ENCODE measurements at regions not wholly inside any gene's neighbourhood (a gene's known extent, or its start where the extent isn't known, plus 50 kb on each side); places are given as distances from the start of the nearest gene placed in this dataset.

DNA sequence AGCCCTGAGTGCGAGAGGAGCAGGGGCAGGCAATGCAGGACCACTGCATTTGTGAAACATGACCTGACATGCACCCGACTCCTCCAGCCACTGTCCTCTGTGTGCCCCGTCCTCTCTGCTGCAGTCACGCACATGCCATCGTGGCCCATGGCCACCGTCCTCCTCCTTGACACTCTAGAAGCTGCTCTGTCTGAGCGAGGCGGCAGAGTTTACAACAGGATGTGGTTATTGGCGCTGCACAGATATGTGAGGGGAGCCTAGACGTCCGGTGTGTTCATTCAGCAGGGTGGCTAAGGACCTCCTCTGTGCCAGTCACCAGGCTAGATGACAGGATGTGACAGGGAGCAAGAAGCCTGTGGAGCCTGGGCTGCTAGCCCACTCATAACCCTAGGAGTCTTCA lies 277.8 kb downstream of the FOXO1 start:
- no TSS peak for BruUV-seq (replicated peaks)
- no peak overlapping the region for H3K27ac Mint-ChIP-seq (ENCODE audit: unreplicated experiment)

DNA sequence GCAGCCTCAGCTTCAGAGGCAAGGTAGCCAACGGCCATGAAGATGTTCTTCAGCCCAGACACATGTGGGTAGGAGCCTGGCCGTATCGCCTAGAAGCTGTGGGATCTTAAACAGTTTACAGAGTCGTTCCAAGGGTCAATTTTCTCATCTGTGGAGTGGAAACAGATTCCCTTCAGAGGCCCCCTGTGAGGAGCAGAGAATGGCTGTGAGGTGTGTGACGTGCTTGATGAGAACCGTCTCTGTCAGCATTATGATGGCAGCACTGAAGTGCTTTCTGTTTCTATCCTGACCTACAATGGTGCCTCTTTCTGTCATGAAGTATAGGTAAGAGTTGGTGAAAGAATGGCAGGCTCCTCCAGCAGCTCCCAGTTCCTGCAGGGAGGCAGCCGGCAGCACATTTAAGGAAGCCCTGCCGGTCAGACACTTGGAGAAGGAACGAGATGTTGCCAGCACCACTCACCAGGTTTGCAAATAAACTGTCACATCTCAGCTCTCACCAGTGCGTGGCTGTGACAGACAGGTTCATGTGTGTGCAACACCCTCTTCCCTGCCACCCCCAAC lies 277.3 kb downstream of the FOXO1 start:
- H3K27ac Mint-ChIP-seq (ENCODE audit: unreplicated experiment): no peak overlapping the region
- intact Hi-C loops (cut with micrococcal nuclease; ENCODE audit: unreplicated experiment): no loop called here
- no peak overlapping the region for H3K4me3 ChIP-seq (ENCODE audit: low read depth, low read length)
- H3K9me3 Mint-ChIP-seq (ENCODE audit: unreplicated experiment): peaks cover 21% of the 10 kb centered on the region
- ChIA-PET CTCF (no interaction called here), POLR2A (no interaction called here)
- H3K27me3 ChIP-seq (replicated peaks; ENCODE audit: control insufficient read depth, insufficient read depth, low read length): no peaks in the 10 kb centered on the region
- no peak for DNase-seq
- H3K4me3 Mint-ChIP-seq (ENCODE audit: unreplicated experiment): no peak overlapping the region
- BruUV-seq (replicated peaks): no TSS peak
- TF ChIP-seq, protein P1, sequence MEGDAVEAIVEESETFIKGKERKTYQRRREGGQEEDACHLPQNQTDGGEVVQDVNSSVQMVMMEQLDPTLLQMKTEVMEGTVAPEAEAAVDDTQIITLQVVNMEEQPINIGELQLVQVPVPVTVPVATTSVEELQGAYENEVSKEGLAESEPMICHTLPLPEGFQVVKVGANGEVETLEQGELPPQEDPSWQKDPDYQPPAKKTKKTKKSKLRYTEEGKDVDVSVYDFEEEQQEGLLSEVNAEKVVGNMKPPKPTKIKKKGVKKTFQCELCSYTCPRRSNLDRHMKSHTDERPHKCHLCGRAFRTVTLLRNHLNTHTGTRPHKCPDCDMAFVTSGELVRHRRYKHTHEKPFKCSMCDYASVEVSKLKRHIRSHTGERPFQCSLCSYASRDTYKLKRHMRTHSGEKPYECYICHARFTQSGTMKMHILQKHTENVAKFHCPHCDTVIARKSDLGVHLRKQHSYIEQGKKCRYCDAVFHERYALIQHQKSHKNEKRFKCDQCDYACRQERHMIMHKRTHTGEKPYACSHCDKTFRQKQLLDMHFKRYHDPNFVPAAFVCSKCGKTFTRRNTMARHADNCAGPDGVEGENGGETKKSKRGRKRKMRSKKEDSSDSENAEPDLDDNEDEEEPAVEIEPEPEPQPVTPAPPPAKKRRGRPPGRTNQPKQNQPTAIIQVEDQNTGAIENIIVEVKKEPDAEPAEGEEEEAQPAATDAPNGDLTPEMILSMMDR (IDR thresholded peaks at IDR 0.05; ENCODE audit: insufficient read depth in 1 of 2, low read depth in 1 of 2, low read length in 1 of 2, severe bottlenecking in 1 of 2, unreplicated experiment in 1 of 2): no peak
- H3K4me1 Mint-ChIP-seq (ENCODE audit: low read depth, unreplicated experiment): peaks cover 8% of the 10 kb centered on the region
- H3K4me1 ChIP-seq: no peaks in the 10 kb centered on the region
- H3K27me3 Mint-ChIP-seq (ENCODE audit: insufficient read depth, unreplicated experiment): no peaks in the 10 kb centered on the region
- no peaks in the 10 kb centered on the region for H3K36me3 Mint-ChIP-seq (ENCODE audit: insufficient read depth, unreplicated experiment)
- no peaks in the 10 kb centered on the region for H3K36me3 ChIP-seq (ENCODE audit: control insufficient read depth, insufficient read depth, low read length)
- no peaks in the 10 kb centered on the region for H3K9me3 ChIP-seq

More for the DNA sequence above, 277.8 kb downstream of the FOXO1 start:
- ChIA-PET CTCF (no interaction called here), POLR2A (no interaction called here)
- Mint-ChIP-seq H3K9me3 (ENCODE audit: unreplicated experiment) (peaks cover 21% of the 10 kb centered on the region), H3K36me3 (ENCODE audit: insufficient read depth, unreplicated experiment) (no peaks in the 10 kb centered on the region), H3K4me3 (ENCODE audit: unreplicated experiment) (no peak overlapping the region), H3K4me1 (ENCODE audit: low read depth, unreplicated experiment) (peaks cover 8% of the 10 kb centered on the region), H3K27me3 (ENCODE audit: insufficient read depth, unreplicated experiment) (no peaks in the 10 kb centered on the region)
- TF ChIP-seq, protein P1 (IDR thresholded peaks at IDR 0.05; ENCODE audit: insufficient read depth in 1 of 2, low read depth in 1 of 2, low read length in 1 of 2, severe bottlenecking in 1 of 2, unreplicated experiment in 1 of 2): no peak
- Histone ChIP-seq H3K36me3 (ENCODE audit: control insufficient read depth, insufficient read depth, low read length) (no peaks in the 10 kb centered on the region), H3K4me3 (ENCODE audit: low read depth, low read length) (no peak overlapping the region), H3K27me3 (replicated peaks; ENCODE audit: control insufficient read depth, insufficient read depth, low read length) (no peaks in the 10 kb centered on the region), H3K4me1 (no peaks in the 10 kb centered on the region), H3K9me3 (no peaks in the 10 kb centered on the region)
- DNase-seq: no peak
- intact Hi-C loops (cut with micrococcal nuclease; ENCODE audit: unreplicated experiment): no loop called here

DNA sequence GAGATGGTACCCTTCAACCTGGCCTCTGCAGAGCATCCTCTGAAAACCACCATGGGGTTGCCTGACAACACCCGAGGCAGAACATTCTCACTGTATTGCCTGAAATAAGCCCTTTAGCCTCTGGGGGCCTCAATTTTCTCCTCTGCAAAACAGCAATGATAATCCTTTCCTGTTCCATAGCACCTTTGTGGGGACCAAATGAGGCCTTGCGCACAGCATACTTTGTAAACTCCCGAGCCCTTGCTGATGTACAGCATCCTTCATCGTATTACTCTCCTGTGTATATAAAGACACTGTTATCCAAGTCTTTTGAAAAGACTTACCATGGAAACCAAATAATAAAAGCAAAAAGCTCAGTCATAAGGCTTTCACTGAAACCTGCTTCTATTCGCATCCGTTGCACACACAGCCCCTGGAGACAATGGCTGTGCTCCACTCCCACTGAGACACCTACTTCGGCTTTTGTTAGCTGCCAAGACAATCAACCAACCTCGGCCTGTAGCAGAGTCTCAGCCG lies 276.0 kb downstream of the FOXO1 start:
- no peaks in the 10 kb centered on the region for H3K4me1 ChIP-seq
- Mint-ChIP-seq H3K4me3 (ENCODE audit: unreplicated experiment) (no peak overlapping the region), H3K9me3 (ENCODE audit: unreplicated experiment) (peaks cover 12% of the 10 kb centered on the region), H3K4me1 (ENCODE audit: low read depth, unreplicated experiment) (peaks cover 2% of the 10 kb centered on the region), H3K27ac (ENCODE audit: unreplicated experiment) (no peak overlapping the region), H3K36me3 (ENCODE audit: insufficient read depth, unreplicated experiment) (no peaks in the 10 kb centered on the region), H3K27me3 (ENCODE audit: insufficient read depth, unreplicated experiment) (no peaks in the 10 kb centered on the region)
- no peak for DNase-seq
- H3K9me3 ChIP-seq: 0 out of 2 replicates have a peak, but pooled peaks cover 3% of the 10 kb centered on the region
- no peak overlapping the region for H3K4me3 ChIP-seq (ENCODE audit: low read depth, low read length)
- no peaks in the 10 kb centered on the region for H3K27me3 ChIP-seq (replicated peaks; ENCODE audit: control insufficient read depth, insufficient read depth, low read length)
- ChIA-PET CTCF (interaction anchor here (0.6 kb wide), 1 partner anchor 48 kb away, joined by 3 read pairs; no protein-coding TSS in a partner anchor), POLR2A (no interaction called here)
- BruUV-seq (replicated peaks): no TSS peak
- TF ChIP-seq, protein P1 (IDR thresholded peaks at IDR 0.05; ENCODE audit: insufficient read depth in 1 of 2, low read depth in 1 of 2, low read length in 1 of 2, severe bottlenecking in 1 of 2, unreplicated experiment in 1 of 2): no peak
- H3K36me3 ChIP-seq (ENCODE audit: control insufficient read depth, insufficient read depth, low read length): no peaks in the 10 kb centered on the region
- intact Hi-C loops (cut with micrococcal nuclease; ENCODE audit: unreplicated experiment): no loop called here

All from Caco-2 (cell line).